AG04449 (cell line): ENCODE measurements at regions not wholly inside any gene's neighbourhood (a gene's known extent, or its start where the extent isn't known, plus 50 kb on each side); places are given as distances from the start of the nearest gene placed in this dataset.
"Not testable (repeated sequence)": the region's sequence is repeated elsewhere in the genome, so short reads cannot be mapped to it uniquely, and the experiment has no call there.

Experiments
- CTCF ChIA-PET: fragments of 350-600 bp; formaldehyde crosslinking; extraction: SDS; loops from one replicate; lab custom pipeline; 2021; ENCODE audit warnings: antibody characterized with exemption; lab: Yijun Ruan, JAX
- POLR2A ChIA-PET: fragments of 400-600, 350-600 bp; formaldehyde crosslinking; extraction: SDS; loops from one replicate; lab custom pipeline; 2020; ENCODE audit warnings: antibody characterized with exemption, inconsistent platforms; lab: Yijun Ruan, JAX
- DNase-seq: peaks from one replicate; pipeline ENCODE4 v3.0.0-alpha.2; 2010; ENCODE audit warnings: low read depth, low spot score
- H3K4me3 ChIP-seq: 2 replicates; pipeline ENCODE4 v1.5.1; 2011; ENCODE audit warnings: low read depth, mild to moderate bottlenecking, control low read depth, low read length
- CTCF ChIP-seq: IDR thresholded peaks from one replicate; pipeline ENCODE4 v1.5.1; 2011; ENCODE audit warnings: mild to moderate bottlenecking, moderate library complexity, low read length, control low read depth, inconsistent platforms; ENCODE audit not compliant: insufficient read depth; ENCODE audit errors: missing control alignments

GRCh38 chr6:27809067-27809938 is 102.9 kb downstream of the OR2B2 start:
- no peak for DNase-seq
- TF ChIP-seq CTCF, result no peak
- peak overlapping the region; percentile 59 for H3K4me3 ChIP-seq
- ChIA-PET POLR2A (interaction anchor here (0.6 to 7.4 kb wide), 23 partner anchors 9 to 1789 kb away, joined by 3 to 107 read pairs (median 6); a partner anchor contains a TSS), CTCF (interaction anchor here (0.8 to 7.2 kb wide), 10 partner anchors 10 to 621 kb away, joined by 3 to 96 read pairs (median 5); a partner anchor contains a TSS)

GRCh38 chr6:27808242-27809066 is 103.7 kb downstream of the OR2B2 start:
- ChIA-PET CTCF (interaction anchor here (1.2 to 7.2 kb wide), 9 partner anchors 10 to 620 kb away, joined by 3 to 96 read pairs (median 8); a partner anchor contains a TSS), POLR2A (interaction anchor here (0.7 to 7.4 kb wide), 11 partner anchors 13 to 1765 kb away, joined by 3 to 107 read pairs (median 7); a partner anchor contains a TSS)
- not testable (repeated sequence) for DNase-seq
- H3K4me3 ChIP-seq, result peak overlapping the region; percentile 59

- H3K4me3 ChIP-seq, result peak overlapping the region; percentile 64
- peak; percentile 82 for DNase-seq
- CTCF ChIA-PET, result interaction anchor here (0.7 to 7.2 kb wide), 9 partner anchors 9 to 630 kb away, joined by 3 to 96 read pairs (median 8); a partner anchor contains a TSS
- POLR2A ChIA-PET, result interaction anchor here (0.7 to 7.4 kb wide), 17 partner anchors 12 to 1781 kb away, joined by 3 to 107 read pairs (median 5); a partner anchor contains a TSS
These were observed 104.6 kb downstream of the OR2B2 start for GRCh38 chr6:27807441-27808241.

GRCh38 chr6:27806981-27807440 is 105.2 kb downstream of the OR2B2 start:
- ChIA-PET POLR2A (interaction anchor here (0.8 to 7.4 kb wide), 15 partner anchors 11 to 1781 kb away, joined by 3 to 107 read pairs (median 6); a partner anchor contains a TSS), CTCF (interaction anchor here (1.3 to 7.2 kb wide), 4 partner anchors 9 to 88 kb away, joined by 6 to 96 read pairs (median 24); a partner anchor contains a TSS)
- DNase-seq, result no peak

GRCh38 chr6:27805347-27805746 is 106.8 kb downstream of the OR2B2 start:
- no peak overlapping the region for H3K4me3 ChIP-seq
- no peak for TF ChIP-seq CTCF
- CTCF ChIA-PET, result interaction anchor here (4.3 to 7.2 kb wide), 2 partner anchors 9 to 90 kb away, joined by 38 to 96 read pairs; a partner anchor contains a TSS
- no peak for DNase-seq
- POLR2A ChIA-PET, result no interaction called here

More at GRCh38 chr6:27806981-27807440, 105.2 kb downstream of the OR2B2 start:
- H3K4me3 ChIP-seq, result peak overlapping the region; percentile 64
- no peak for TF ChIP-seq CTCF

GRCh38 chr6:27804851-27805250 is 107.3 kb downstream of the OR2B2 start:
- CTCF ChIA-PET, result no interaction called here
- no peak for TF ChIP-seq CTCF
- POLR2A ChIA-PET, result no interaction called here
- H3K4me3 ChIP-seq, result no peak overlapping the region
- DNase-seq, result no peak
